Activated CD4-positive, alpha-beta memory T cell treated with anti-CD3 and anti-CD28 coated beads for 36 hours (primary cell): ENCODE measurements at regions not wholly inside any gene's neighbourhood (a gene's known extent, or its start where the extent isn't known, plus 50 kb on each side); places are given as distances from the start of the nearest gene placed in this dataset.

ENCODE experiments used
- CTCF ChIA-PET: fragments of 350-600 bp; sonication (Branson Sonifier 250); formaldehyde crosslinking; loops from one replicate; lab custom pipeline; 2021; ENCODE audit warnings: antibody characterized with exemption, inconsistent platforms; lab: Charles Lee
- POLR2A ChIA-PET: fragments of 350-600 bp; sonication (Branson Sonifier 250); formaldehyde crosslinking; loops from one replicate; lab custom pipeline; 2021; ENCODE audit warnings: antibody characterized with exemption; lab: Charles Lee
- DNase-seq: peaks from one replicate; pipeline ENCODE4 v3.0.0-alpha.2; 2020
- H3K27ac Mint-ChIP-seq: one replicate; pipeline ENCODE4 v1.8.0; 2021; ENCODE audit warnings: mixed read lengths
- H3K27me3 Mint-ChIP-seq: one replicate; pipeline ENCODE4 v1.8.0; 2021; ENCODE audit warnings: mixed read lengths
- H3K36me3 Mint-ChIP-seq: one replicate; pipeline ENCODE4 v1.8.0; 2021; ENCODE audit warnings: mixed read lengths
- H3K4me1 Mint-ChIP-seq: one replicate; pipeline ENCODE4 v1.8.0; 2021; ENCODE audit warnings: low read depth, mixed read lengths
- H3K4me3 Mint-ChIP-seq: one replicate; pipeline ENCODE4 v1.8.0; 2021; ENCODE audit warnings: mild to moderate bottlenecking, mixed read lengths
- H3K9me3 Mint-ChIP-seq: one replicate; pipeline ENCODE4 v1.8.0; 2021; ENCODE audit warnings: mixed read lengths
- intact Hi-C: fragments of 100-400 bp; cut with micrococcal nuclease; formaldehyde crosslinking; loops from one replicate; pipeline ENCODE4 v1.15.1; 2023

- no peak overlapping the region for H3K27ac Mint-ChIP-seq
Measured at GRCh38 chrX:102067966-102068723, 57.3 kb upstream of the TCEAL2 start.

GRCh38 chrX:102063445-102064074, 61.9 kb upstream of the TCEAL2 start:
- ChIA-PET POLR2A (no interaction called here), CTCF (no interaction called here)
- H3K36me3 Mint-ChIP-seq: no peaks in the 10 kb centered on the region
- peaks cover 4% of the 10 kb centered on the region for H3K9me3 Mint-ChIP-seq
- intact Hi-C loops: no loop called here
- H3K4me3 Mint-ChIP-seq: no peak overlapping the region
- peaks cover 3% of the 10 kb centered on the region for H3K27me3 Mint-ChIP-seq
- H3K4me1 Mint-ChIP-seq: no peaks in the 10 kb centered on the region
- no peak for DNase-seq
- H3K27ac Mint-ChIP-seq: no peak overlapping the region

More at GRCh38 chrX:102067966-102068723, 57.3 kb upstream of the TCEAL2 start:
- H3K9me3 Mint-ChIP-seq: peaks cover 4% of the 10 kb centered on the region
- no peak overlapping the region for H3K4me3 Mint-ChIP-seq
- no peak for DNase-seq
- H3K27me3 Mint-ChIP-seq: peaks cover 11% of the 10 kb centered on the region
- H3K36me3 Mint-ChIP-seq: no peaks in the 10 kb centered on the region
- POLR2A ChIA-PET: no interaction called here
- H3K4me1 Mint-ChIP-seq: no peaks in the 10 kb centered on the region
- CTCF ChIA-PET: interaction anchor here (0.8 to 1.3 kb wide), 7 partner anchors 18 to 883 kb away, joined by 3 to 11 read pairs (median 3); no protein-coding TSS in a partner anchor
- intact Hi-C loops: no loop called here

- POLR2A ChIA-PET: no interaction called here
- no peak overlapping the region for H3K4me3 Mint-ChIP-seq
- H3K4me1 Mint-ChIP-seq: no peaks in the 10 kb centered on the region
- no peak overlapping the region for H3K27ac Mint-ChIP-seq
- no peaks in the 10 kb centered on the region for H3K36me3 Mint-ChIP-seq
- intact Hi-C loops: no loop called here
- no peak for DNase-seq
- H3K27me3 Mint-ChIP-seq: no peaks in the 10 kb centered on the region
- no peaks in the 10 kb centered on the region for H3K9me3 Mint-ChIP-seq
- CTCF ChIA-PET: no interaction called here
Measured at GRCh38 chrX:102044496-102044895, 81.0 kb upstream of the TCEAL2 start.

GRCh38 chrX:102043380-102043779, 82.1 kb upstream of the TCEAL2 start:
- no peak for DNase-seq
- ChIA-PET CTCF (no interaction called here), POLR2A (no interaction called here)
- H3K27ac Mint-ChIP-seq: no peak overlapping the region
- H3K27me3 Mint-ChIP-seq: no peaks in the 10 kb centered on the region
- H3K4me3 Mint-ChIP-seq: no peak overlapping the region
- no peaks in the 10 kb centered on the region for H3K9me3 Mint-ChIP-seq
- intact Hi-C loops: no loop called here
- H3K4me1 Mint-ChIP-seq: no peaks in the 10 kb centered on the region
- no peaks in the 10 kb centered on the region for H3K36me3 Mint-ChIP-seq

DNA sequence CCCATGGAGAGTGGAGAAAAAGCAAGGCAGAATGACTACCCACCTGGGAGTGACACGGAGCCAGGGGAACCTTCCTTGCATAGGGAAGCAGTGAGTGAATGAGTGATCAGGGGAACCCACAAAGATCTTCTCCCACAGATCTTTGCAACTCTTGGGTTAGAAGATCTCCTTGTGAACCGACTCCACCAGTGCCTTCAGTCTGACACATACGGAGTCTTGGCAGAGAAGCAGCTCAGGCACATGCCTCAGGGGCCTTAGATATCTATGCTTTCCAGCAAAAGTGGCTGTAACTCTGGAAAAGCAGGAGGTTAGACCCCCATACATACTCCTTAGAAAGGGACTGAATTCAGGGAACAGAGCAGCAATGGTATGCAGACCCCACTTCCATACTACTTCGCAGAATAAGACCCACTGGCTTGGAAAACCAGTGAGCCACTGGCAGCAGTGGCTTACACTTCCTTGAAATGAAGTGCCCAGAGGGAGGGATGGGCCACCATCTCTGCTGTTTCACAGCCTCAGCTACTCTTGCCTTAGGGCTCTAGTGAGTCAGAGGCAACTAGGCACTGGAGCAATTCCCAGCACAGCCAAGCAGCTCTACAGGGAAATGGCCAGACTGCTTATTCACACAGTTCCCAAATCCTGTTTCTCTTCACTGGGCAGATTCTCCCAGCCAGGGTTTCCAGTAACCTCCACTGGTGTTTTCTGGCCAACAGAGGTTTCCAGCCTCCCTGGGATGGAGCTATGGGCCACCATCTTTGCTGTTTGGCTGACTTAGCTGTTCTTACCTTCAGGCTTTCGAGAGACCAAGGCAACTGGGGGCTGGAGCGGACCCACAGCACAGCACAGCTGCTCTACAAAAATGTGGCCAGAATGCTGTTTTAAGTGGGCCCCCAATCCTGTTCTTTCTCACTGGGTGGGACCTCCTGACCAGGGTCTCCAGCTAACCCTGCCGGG, 82.8 kb upstream of the TCEAL2 start:
- ChIA-PET POLR2A (no interaction called here), CTCF (no interaction called here)
- no peak for DNase-seq
- intact Hi-C loops: no loop called here
- no peaks in the 10 kb centered on the region for H3K9me3 Mint-ChIP-seq
- no peaks in the 10 kb centered on the region for H3K4me1 Mint-ChIP-seq
- H3K4me3 Mint-ChIP-seq: no peak overlapping the region
- no peak overlapping the region for H3K27ac Mint-ChIP-seq
- H3K36me3 Mint-ChIP-seq: no peaks in the 10 kb centered on the region
- H3K27me3 Mint-ChIP-seq: no peaks in the 10 kb centered on the region

DNA sequence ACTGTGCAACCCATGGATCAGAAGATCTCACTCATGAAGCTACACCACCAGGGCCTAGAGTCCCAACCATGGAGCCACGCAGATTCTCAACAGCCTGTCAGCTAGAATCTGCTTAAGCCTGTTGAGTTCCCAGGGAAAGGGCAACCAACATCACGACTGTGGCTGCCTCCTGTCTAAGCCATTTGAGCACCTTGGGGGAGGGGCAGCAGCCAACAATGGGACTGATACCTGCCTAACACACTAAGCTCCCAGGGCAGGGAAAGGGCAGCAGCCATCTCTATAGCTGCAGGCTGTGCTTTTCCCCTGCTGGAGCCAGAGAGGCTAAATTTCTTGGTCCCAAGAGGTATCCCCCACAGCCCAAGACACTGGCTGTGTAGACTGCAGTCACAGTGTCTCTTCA, 96.5 kb upstream of the TCEAL2 start:
- ChIA-PET POLR2A (no interaction called here), CTCF (no interaction called here)

DNA sequence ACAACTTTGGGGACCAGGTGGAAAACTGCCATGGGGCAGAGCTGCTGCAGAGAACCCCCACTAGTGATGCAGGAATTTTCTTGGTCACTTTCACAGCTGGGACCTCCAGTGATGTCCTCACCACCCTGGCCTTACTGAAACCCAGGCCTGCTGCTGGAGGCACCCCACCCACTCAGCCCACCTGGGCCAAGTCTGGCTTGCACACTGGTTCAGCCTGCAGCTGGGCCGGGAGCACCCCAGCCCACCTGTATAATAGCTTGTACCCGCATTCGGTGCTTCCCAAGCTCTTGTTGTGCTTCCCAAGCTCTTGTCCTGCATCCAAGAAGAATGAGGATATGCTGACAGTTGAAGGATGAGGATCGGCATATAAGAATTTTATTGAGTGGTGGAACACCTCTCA, 86.4 kb upstream of the ZMAT1 start:
- ChIA-PET CTCF (no interaction called here), POLR2A (no interaction called here)
- no peaks in the 10 kb centered on the region for H3K36me3 Mint-ChIP-seq
- intact Hi-C loops: no loop called here
- H3K27me3 Mint-ChIP-seq: no peaks in the 10 kb centered on the region
- H3K9me3 Mint-ChIP-seq: peaks cover 12% of the 10 kb centered on the region
- H3K4me3 Mint-ChIP-seq: no peak overlapping the region
- no peak for DNase-seq
- H3K27ac Mint-ChIP-seq: no peak overlapping the region
- no peaks in the 10 kb centered on the region for H3K4me1 Mint-ChIP-seq

More for the DNA sequence above, 96.5 kb upstream of the TCEAL2 start:
- peaks cover 9% of the 10 kb centered on the region for H3K9me3 Mint-ChIP-seq
- H3K36me3 Mint-ChIP-seq: no peaks in the 10 kb centered on the region
- DNase-seq: no peak
- no peak overlapping the region for H3K4me3 Mint-ChIP-seq
- intact Hi-C loops: no loop called here
- no peaks in the 10 kb centered on the region for H3K4me1 Mint-ChIP-seq
- H3K27ac Mint-ChIP-seq: no peak overlapping the region
- peaks cover 2% of the 10 kb centered on the region for H3K27me3 Mint-ChIP-seq

- ChIA-PET CTCF (no interaction called here), POLR2A (no interaction called here)
- intact Hi-C loops: no loop called here
- no peaks in the 10 kb centered on the region for H3K36me3 Mint-ChIP-seq
- no peak for DNase-seq
- H3K27me3 Mint-ChIP-seq: no peaks in the 10 kb centered on the region
- no peak overlapping the region for H3K27ac Mint-ChIP-seq
- peaks cover 3% of the 10 kb centered on the region for H3K9me3 Mint-ChIP-seq
- H3K4me1 Mint-ChIP-seq: no peaks in the 10 kb centered on the region
- no peak overlapping the region for H3K4me3 Mint-ChIP-seq
Measured at GRCh38 chrX:102008901-102009300, 77.1 kb upstream of the ZMAT1 start.

GRCh38 chrX:101999644-102000539, 68.1 kb upstream of the ZMAT1 start:
- H3K27me3 Mint-ChIP-seq: peaks cover 2% of the 10 kb centered on the region
- H3K9me3 Mint-ChIP-seq: peaks cover 9% of the 10 kb centered on the region
- no peaks in the 10 kb centered on the region for H3K4me1 Mint-ChIP-seq
- CTCF ChIA-PET: no interaction called here
- H3K36me3 Mint-ChIP-seq: no peaks in the 10 kb centered on the region
- DNase-seq: no peak
- no peak overlapping the region for H3K4me3 Mint-ChIP-seq
- POLR2A ChIA-PET: no interaction called here
- H3K27ac Mint-ChIP-seq: no peak overlapping the region
- intact Hi-C loops: no loop called here

GRCh38 chrX:101993335-101993734, 61.5 kb upstream of the ZMAT1 start:
- H3K4me1 Mint-ChIP-seq: no peaks in the 10 kb centered on the region
- no peak for DNase-seq
- intact Hi-C loops: no loop called here
- POLR2A ChIA-PET: no interaction called here
- no peaks in the 10 kb centered on the region for H3K9me3 Mint-ChIP-seq
- no peaks in the 10 kb centered on the region for H3K27me3 Mint-ChIP-seq
- CTCF ChIA-PET: no interaction called here
- no peak overlapping the region for H3K27ac Mint-ChIP-seq
- no peak overlapping the region for H3K4me3 Mint-ChIP-seq
- H3K36me3 Mint-ChIP-seq: no peaks in the 10 kb centered on the region

GRCh38 chrX:101986586-101986985, 54.8 kb upstream of the ZMAT1 start:
- POLR2A ChIA-PET: no interaction called here
- no peak for DNase-seq
- H3K4me3 Mint-ChIP-seq: no peak overlapping the region
- no peaks in the 10 kb centered on the region for H3K27me3 Mint-ChIP-seq
- H3K27ac Mint-ChIP-seq: no peak overlapping the region
- no peaks in the 10 kb centered on the region for H3K36me3 Mint-ChIP-seq
- no peaks in the 10 kb centered on the region for H3K9me3 Mint-ChIP-seq
- H3K4me1 Mint-ChIP-seq: no peaks in the 10 kb centered on the region
- intact Hi-C loops: no loop called here
- CTCF ChIA-PET: no interaction called here
